Thoracic aorta (tissue), 2 donors: ENCODE measurements at regions not wholly inside any gene's neighbourhood (a gene's known extent, or its start where the extent isn't known, plus 50 kb on each side); places are given as distances from the start of the nearest gene placed in this dataset.

ENCODE experiments used
- ATAC-seq: fragments of 150-250 bp; one replicate; pipeline ENCODE4 v1.8.0; 2017; ENCODE audit warnings: low read depth; ENCODE audit not compliant: insufficient number of reproducible peaks, low FRiP score
- DNase-seq: peaks from one replicate; pipeline ENCODE4 v3.0.0-alpha.2; 2020; ENCODE audit warnings: low spot score
- H3K27ac ChIP-seq, 2 donors: fragments of 200-600 bp; sonication (generic); 1 replicate in 1 of 2; 2 replicates in 1 of 2; pipeline ENCODE4 v1.5.1; 2016; ENCODE audit warnings: mild to moderate bottlenecking in 2 of 2, moderate library complexity in 2 of 2
- H3K27me3 ChIP-seq: fragments of 200-600 bp; sonication (generic); replicated peaks from 2 replicates; pipeline ENCODE4 v1.6.0; 2016; ENCODE audit warnings: mild to moderate bottlenecking; ENCODE audit not compliant: insufficient read depth
- H3K36me3 ChIP-seq: fragments of 200-600 bp; sonication (generic); one replicate; pipeline ENCODE4 v1.5.1; 2016
- H3K4me1 ChIP-seq, 2 donors: fragments of 200-600 bp; sonication (generic); 1 replicate in 1 of 2; 2 replicates in 1 of 2; pipeline versions ENCODE4 v1.5.1 to v1.6.0; 2016; ENCODE audit warnings: low read depth in 2 of 2, mild to moderate bottlenecking in 1 of 2; ENCODE audit not compliant: control insufficient read depth in 1 of 2
- H3K4me3 ChIP-seq: fragments of 200-600 bp; sonication (generic); 2 replicates; pipeline ENCODE4 v1.5.1; 2016; ENCODE audit warnings: mild to moderate bottlenecking
- H3K9me3 ChIP-seq: fragments of 200-600 bp; sonication (generic); 2 replicates; pipeline ENCODE4 v1.5.1; 2016
- TF ChIP-seq, protein P1 (sequence below): fragments of 200-600 bp; sonication (generic); IDR thresholded peaks from one replicate; pipeline ENCODE4 v1.5.1; 2019; ENCODE audit warnings: antibody characterized with exemption

- Histone ChIP-seq H3K36me3 (no peaks in the 10 kb centered on the region), H3K27ac (peak overlapping the region; percentile 3 to 94), H3K4me3 (no peak overlapping the region), H3K9me3 (no peaks in the 10 kb centered on the region), H3K27me3 (no peaks in the 10 kb centered on the region), H3K4me1 (peaks cover 35 to 49% of the 10 kb centered on the region in 2 donors)
- TF ChIP-seq, protein P1, sequence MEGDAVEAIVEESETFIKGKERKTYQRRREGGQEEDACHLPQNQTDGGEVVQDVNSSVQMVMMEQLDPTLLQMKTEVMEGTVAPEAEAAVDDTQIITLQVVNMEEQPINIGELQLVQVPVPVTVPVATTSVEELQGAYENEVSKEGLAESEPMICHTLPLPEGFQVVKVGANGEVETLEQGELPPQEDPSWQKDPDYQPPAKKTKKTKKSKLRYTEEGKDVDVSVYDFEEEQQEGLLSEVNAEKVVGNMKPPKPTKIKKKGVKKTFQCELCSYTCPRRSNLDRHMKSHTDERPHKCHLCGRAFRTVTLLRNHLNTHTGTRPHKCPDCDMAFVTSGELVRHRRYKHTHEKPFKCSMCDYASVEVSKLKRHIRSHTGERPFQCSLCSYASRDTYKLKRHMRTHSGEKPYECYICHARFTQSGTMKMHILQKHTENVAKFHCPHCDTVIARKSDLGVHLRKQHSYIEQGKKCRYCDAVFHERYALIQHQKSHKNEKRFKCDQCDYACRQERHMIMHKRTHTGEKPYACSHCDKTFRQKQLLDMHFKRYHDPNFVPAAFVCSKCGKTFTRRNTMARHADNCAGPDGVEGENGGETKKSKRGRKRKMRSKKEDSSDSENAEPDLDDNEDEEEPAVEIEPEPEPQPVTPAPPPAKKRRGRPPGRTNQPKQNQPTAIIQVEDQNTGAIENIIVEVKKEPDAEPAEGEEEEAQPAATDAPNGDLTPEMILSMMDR, result no peak
- ATAC-seq (no peak), DNase-seq (no peak)
Measured at GRCh38 chr17:77370586-77370985, 229.8 kb downstream of the SEC14L1 start.

DNA sequence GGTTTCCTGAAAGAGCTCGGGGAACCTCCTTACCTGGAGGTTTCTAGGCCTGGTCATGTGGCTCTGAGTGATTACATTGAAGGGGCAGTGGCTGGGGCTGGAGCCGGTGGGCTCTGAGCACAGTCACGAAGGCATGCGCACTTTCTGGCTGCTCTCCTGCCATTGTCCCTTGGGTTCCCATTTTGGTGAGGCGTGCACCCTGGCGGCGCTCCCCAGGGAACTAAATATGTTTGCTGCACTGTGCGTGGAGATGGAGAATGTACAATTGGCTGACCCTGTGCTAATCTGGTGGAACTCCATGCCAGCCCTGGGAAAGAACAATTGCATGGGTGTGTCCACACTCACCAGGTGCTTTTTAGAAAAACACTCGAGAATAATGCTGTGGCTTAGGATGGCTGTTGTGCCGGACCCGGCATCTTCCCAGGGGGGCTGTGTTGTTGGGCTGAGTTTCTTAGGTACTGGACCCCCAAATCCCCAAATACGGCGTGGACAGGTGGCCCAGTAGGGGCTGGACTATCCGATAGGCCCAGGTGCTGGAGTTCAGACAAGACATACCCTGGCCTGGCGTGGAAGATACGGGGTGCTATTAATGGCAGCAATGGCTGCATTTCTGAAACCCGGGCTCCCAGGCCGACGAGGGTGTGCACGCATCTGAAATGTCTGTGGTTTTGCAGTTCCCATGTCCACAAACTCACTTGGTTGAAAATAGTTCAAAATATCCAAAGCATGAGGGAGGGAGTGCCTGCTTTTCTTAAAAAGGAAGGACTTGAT is 230.5 kb downstream of the SEC14L1 start:
- H3K4me1 ChIP-seq, result peaks cover 38 to 49% of the 10 kb centered on the region in 2 donors
- H3K4me3 ChIP-seq, result no peak overlapping the region

DNA sequence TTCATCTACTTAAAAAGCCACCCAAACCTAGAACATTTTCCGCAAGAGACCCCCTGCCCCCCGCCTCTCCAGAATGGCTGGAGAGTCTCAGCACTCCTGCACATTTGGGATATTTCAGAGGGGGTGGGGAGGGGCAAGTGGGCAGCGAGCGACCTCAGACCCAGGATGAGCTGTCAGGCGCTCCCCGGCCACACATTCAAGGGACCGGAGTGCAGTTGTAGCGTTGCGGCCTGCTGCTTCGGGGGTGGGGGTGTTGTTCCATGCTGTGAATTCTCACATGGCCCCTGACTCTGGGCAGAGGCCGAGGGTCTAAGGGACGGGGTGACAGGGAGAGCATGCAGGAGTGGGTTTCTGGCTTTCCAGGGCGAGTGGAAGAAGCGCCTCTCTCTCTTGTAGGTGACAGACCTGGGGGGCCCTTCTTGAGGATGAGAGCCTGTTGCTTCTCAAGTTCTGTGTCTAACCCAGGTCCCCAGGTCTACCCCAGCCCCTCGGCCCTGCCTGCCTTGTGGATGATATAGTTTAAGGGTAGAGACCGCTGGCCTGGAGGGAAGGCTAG is 231.2 kb downstream of the SEC14L1 start:
- ATAC-seq, result no peak
- no peak for DNase-seq
- Histone ChIP-seq H3K4me3 (peak overlapping the region; percentile 91), H3K36me3 (no peaks in the 10 kb centered on the region), H3K4me1 (peaks cover 38 to 49% of the 10 kb centered on the region in 2 donors), H3K27me3 (no peaks in the 10 kb centered on the region), H3K9me3 (no peaks in the 10 kb centered on the region), H3K27ac (peak overlapping the region; percentile 93 to 94)
- TF ChIP-seq, protein P1, result no peak

More for the DNA sequence above, 230.5 kb downstream of the SEC14L1 start:
- DNase-seq (no peak), ATAC-seq (no peak)
- TF ChIP-seq, protein P1, result no peak
- no peaks in the 10 kb centered on the region for H3K9me3 ChIP-seq
- peak overlapping the region; percentile 93 to 94 for H3K27ac ChIP-seq
- H3K27me3 ChIP-seq, result no peaks in the 10 kb centered on the region
- no peaks in the 10 kb centered on the region for H3K36me3 ChIP-seq

DNA sequence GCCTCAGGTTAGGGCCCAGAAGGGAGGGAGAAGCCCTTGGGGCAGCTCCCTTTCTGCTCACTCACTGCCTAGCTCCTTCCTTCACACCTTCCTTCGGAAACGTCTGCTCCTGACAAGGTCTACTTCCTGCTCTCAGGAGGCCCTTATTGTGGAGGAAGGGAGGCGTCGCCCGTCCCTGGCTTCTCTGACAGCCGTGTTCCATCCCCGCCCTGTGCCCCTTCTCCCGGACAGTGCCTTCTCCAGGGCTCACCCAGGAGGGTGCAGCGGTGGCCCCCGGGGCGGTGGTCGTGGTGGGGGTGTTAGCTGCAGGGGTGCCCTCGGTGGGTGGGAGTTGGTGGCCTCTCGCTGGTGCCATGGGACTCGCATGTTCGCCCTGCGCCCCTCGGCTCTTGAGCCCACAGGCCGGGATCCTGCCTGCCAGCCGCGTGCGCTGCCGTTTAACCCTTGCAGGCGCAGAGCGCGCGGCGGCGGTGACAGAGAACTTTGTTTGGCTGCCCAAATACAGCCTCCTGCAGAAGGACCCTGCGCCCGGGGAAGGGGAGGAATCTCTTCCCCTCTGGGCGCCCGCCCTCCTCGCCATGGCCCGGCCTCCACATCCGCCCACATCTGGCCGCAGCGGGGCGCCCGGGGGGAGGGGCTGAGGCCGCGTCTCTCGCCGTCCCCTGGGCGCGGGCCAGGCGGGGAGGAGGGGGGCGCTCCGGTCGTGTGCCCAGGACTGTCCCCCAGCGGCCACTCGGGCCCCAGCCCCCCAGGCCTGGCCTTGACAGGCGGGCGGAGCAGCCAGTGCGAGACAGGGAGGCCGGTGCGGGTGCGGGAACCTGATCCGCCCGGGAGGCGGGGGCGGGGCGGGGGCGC is 231.9 kb downstream of the SEC14L1 start:
- Histone ChIP-seq H3K9me3 (no peaks in the 10 kb centered on the region), H3K4me1 (peaks cover 42 to 56% of the 10 kb centered on the region in 2 donors), H3K4me3 (peak overlapping the region; percentile 91), H3K27ac (peak overlapping the region; percentile 93 to 94), H3K27me3 (no peaks in the 10 kb centered on the region), H3K36me3 (no peaks in the 10 kb centered on the region)
- ATAC-seq (peak; percentile 17), DNase-seq (no peak)
- TF ChIP-seq, protein P1, result no peak
